Suprapubic skin (tissue), 3 donors: ENCODE measurements at regions not wholly inside any gene's neighbourhood (a gene's known extent, or its start where the extent isn't known, plus 50 kb on each side); places are given as distances from the start of the nearest gene placed in this dataset.

ENCODE experiments used
- POLR2A ChIP-seq, 2 donors: fragments of 450-650 bp; IDR thresholded peaks; one replicate each; pipeline ENCODE4 v1.6.1; 2017; ENCODE audit warnings: antibody characterized with exemption in 2 of 2, mild to moderate bottlenecking in 2 of 2, moderate library complexity in 2 of 2
- TF ChIP-seq, protein P1 (sequence below), 2 donors: fragments of 200-600 bp in 1 of 2; fragments of 450-650 bp in 1 of 2; sonication (generic) in 1 of 2; IDR thresholded peaks; one replicate each; pipeline ENCODE4 v1.5.1; 2016 to 2019; ENCODE audit warnings: antibody characterized with exemption in 2 of 2, mild to moderate bottlenecking in 1 of 2, moderate library complexity in 1 of 2

DNA sequence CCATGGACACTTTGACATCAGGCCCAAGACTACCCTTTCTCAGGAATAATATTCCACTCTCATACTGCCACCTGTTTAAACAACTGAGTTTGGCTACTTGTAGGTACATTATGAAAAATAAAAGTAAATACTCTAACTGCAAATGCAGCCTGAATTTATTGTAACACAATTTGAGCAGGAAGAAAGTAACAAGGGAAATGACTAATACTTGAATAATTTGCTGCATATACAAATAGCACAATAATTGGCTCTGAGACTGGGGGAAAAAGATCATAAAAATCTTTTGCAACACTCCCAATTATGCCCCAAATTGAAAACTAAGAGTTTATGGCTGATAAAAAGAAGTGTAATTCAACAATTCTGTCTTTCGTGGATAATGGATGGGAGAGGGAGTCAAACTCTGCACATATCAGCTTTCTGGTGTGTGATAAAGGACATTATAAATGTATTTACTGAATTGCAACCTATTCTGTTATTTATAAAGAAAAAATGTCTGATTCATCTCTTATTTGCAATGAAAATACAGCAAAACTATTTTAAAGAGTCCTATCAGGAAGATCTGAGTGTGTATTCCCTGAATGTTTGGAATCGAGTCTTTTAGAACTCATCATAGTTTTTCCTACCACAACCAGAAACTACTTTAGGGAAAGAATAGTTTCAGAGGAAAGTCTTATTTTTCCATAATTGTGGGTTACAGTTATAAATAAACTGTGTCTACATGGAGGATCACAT is 359.0 kb downstream of the JRKL start:
- TF ChIP-seq, protein P1, sequence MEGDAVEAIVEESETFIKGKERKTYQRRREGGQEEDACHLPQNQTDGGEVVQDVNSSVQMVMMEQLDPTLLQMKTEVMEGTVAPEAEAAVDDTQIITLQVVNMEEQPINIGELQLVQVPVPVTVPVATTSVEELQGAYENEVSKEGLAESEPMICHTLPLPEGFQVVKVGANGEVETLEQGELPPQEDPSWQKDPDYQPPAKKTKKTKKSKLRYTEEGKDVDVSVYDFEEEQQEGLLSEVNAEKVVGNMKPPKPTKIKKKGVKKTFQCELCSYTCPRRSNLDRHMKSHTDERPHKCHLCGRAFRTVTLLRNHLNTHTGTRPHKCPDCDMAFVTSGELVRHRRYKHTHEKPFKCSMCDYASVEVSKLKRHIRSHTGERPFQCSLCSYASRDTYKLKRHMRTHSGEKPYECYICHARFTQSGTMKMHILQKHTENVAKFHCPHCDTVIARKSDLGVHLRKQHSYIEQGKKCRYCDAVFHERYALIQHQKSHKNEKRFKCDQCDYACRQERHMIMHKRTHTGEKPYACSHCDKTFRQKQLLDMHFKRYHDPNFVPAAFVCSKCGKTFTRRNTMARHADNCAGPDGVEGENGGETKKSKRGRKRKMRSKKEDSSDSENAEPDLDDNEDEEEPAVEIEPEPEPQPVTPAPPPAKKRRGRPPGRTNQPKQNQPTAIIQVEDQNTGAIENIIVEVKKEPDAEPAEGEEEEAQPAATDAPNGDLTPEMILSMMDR (IDR thresholded peaks at IDR 0.05), result no peak
- no peak for TF ChIP-seq POLR2A (IDR thresholded peaks at IDR 0.05)
